Lower leg skin (tissue), 4 donors: ENCODE measurements at regions not wholly inside any gene's neighbourhood (a gene's known extent, or its start where the extent isn't known, plus 50 kb on each side); places are given as distances from the start of the nearest gene placed in this dataset.
A peak's percentile ranks its signal among the peaks of the same experiment; 100 is the strongest.

Source experiments
- DNase-seq, 2 donors: peaks; one replicate each; pipeline ENCODE4 v3.0.0-alpha.2; 2019; ENCODE audit warnings: low spot score in 2 of 2
- H3K4me3 ChIP-seq: fragments of 200-600 bp; sonication (generic); 2 replicates; pipeline ENCODE4 v1.5.1; 2017; ENCODE audit warnings: mild to moderate bottlenecking, low read depth; ENCODE audit not compliant: poor library complexity, severe bottlenecking
- CTCF ChIP-seq, 3 donors: fragments of 450-650 bp; IDR thresholded peaks; one replicate each; pipeline ENCODE4 v1.5.1; 2016; ENCODE audit warnings: antibody characterized with exemption in 3 of 3, mild to moderate bottlenecking in 3 of 3, moderate library complexity in 2 of 3
- POLR2A ChIP-seq, 2 donors: fragments of 450-650 bp; IDR thresholded peaks; one replicate each; pipeline ENCODE4 v1.6.1; 2016 to 2017; ENCODE audit warnings: antibody characterized with exemption in 2 of 2, mild to moderate bottlenecking in 1 of 2, moderate library complexity in 1 of 2
- WGBS, 2 donors: methylation state at CpG; one replicate each; pipeline ENCODE4 v1.1.5; 2018; 5-methylcytosine and 5-hydroxymethylcytosine counted together
- intact Hi-C: fragments of 100-400 bp; cut with DNase I; formaldehyde crosslinking; loops from one replicate; pipeline ENCODE4 v1.15.0; 2023; ENCODE audit warnings: low total_unique reads

- DNase-seq: peak in 1 of 2 donors; percentile 36
- WGBS, 2 donors: 19 to 25% methylated on average over 4 of the region's 4 CpGs
- H3K4me3 ChIP-seq: no peak overlapping the region
- intact Hi-C loops: no loop called here
- TF ChIP-seq CTCF (IDR thresholded peaks at IDR 0.05) (no peak), POLR2A (IDR thresholded peaks at IDR 0.05) (no peak)
These were observed 72.1 kb upstream of the DNAH5 start for GRCh38 chr5:14016549-14016948.

GRCh38 chr5:14011089-14012020, 66.9 kb upstream of the DNAH5 start:
- peak; percentile 60 to 93 for DNase-seq
- H3K4me3 ChIP-seq: peak overlapping the region; percentile 8
- 2 to 4% methylated on average over 54 to 73 of the region's 74 CpGs for WGBS, 2 donors
- no peak for TF ChIP-seq POLR2A (IDR thresholded peaks at IDR 0.05)
- no peak for TF ChIP-seq CTCF (IDR thresholded peaks at IDR 0.05)
- intact Hi-C loops: no loop called here

GRCh38 chr5:14009575-14009974, 65.1 kb upstream of the DNAH5 start:
- 76 to 87% methylated on average over 2 of the region's 2 CpGs for WGBS, 2 donors
- no peak overlapping the region for H3K4me3 ChIP-seq
- intact Hi-C loops: loop anchor here (10.0 kb wide), 1 partner anchor 265 kb away; no protein-coding TSS in a partner anchor
- DNase-seq: no peak
- no peak for TF ChIP-seq CTCF (IDR thresholded peaks at IDR 0.05)
- no peak for TF ChIP-seq POLR2A (IDR thresholded peaks at IDR 0.05)

GRCh38 chr5:14008819-14009311, 64.4 kb upstream of the DNAH5 start:
- intact Hi-C loops: loop anchor here (10.0 kb wide), 1 partner anchor 266 kb away; no protein-coding TSS in a partner anchor
- no peak for TF ChIP-seq CTCF (IDR thresholded peaks at IDR 0.05)
- no peak for TF ChIP-seq POLR2A (IDR thresholded peaks at IDR 0.05)
- WGBS, 2 donors: 65 to 72% methylated on average over 8 of the region's 8 CpGs
- DNase-seq: no peak
- H3K4me3 ChIP-seq: no peak overlapping the region

- intact Hi-C loops: loop anchor here (10.0 kb wide), 1 partner anchor 268 kb away; no protein-coding TSS in a partner anchor
- TF ChIP-seq POLR2A (IDR thresholded peaks at IDR 0.05) (no peak), CTCF (IDR thresholded peaks at IDR 0.05) (no peak)
- no peak overlapping the region for H3K4me3 ChIP-seq
- 64 to 65% methylated on average over 6 of the region's 6 CpGs for WGBS, 2 donors
- DNase-seq: peak in 1 of 2 donors; percentile 39
These were observed 62.5 kb upstream of the DNAH5 start for GRCh38 chr5:14006823-14007520.
